WTC11 (cell line): ENCODE measurements at regions not wholly inside any gene's neighbourhood (a gene's known extent, or its start where the extent isn't known, plus 50 kb on each side); places are given as distances from the start of the nearest gene placed in this dataset.

Experiments
- ATAC-seq: fragments of 200-7000 bp; cut with Tn5 transposase; 2 replicates; pipeline ENCODE4 v1.10.0; 2021; ENCODE audit warnings: mild to moderate bottlenecking, moderate library complexity
- CTCF ChIA-PET: fragments of 300-600 bp; sonication (Branson Sonifier 250); formaldehyde crosslinking; loops from one replicate; lab custom pipeline; 2021; ENCODE audit warnings: antibody characterized with exemption; lab: Charles Lee
- POLR2A ChIA-PET: fragments of 350-600 bp; sonication (Branson Sonifier 250); formaldehyde crosslinking; loops from one replicate; lab custom pipeline; 2021; ENCODE audit warnings: antibody characterized with exemption; lab: Charles Lee
- DNase-seq: peaks from one replicate; pipeline ENCODE4 v3.0.0; 2021; ENCODE audit warnings: low spot score
- H3K27ac Mint-ChIP-seq: 2 replicates; pipeline ENCODE4 v1.8.0; 2021; ENCODE audit warnings: mixed read lengths
- H3K27me3 Mint-ChIP-seq: 2 replicates; pipeline ENCODE4 v1.8.0; 2021; ENCODE audit warnings: low read depth, mild to moderate bottlenecking, moderate library complexity, mixed read lengths
- H3K36me3 Mint-ChIP-seq: 2 replicates; pipeline ENCODE4 v1.8.0; 2021; ENCODE audit warnings: mixed read lengths
- H3K4me1 Mint-ChIP-seq: 2 replicates; pipeline ENCODE4 v1.8.0; 2022; ENCODE audit warnings: mixed read lengths
- H3K4me3 Mint-ChIP-seq: 2 replicates; pipeline ENCODE4 v1.8.0; 2021; ENCODE audit warnings: mild to moderate bottlenecking, moderate library complexity, mixed read lengths
- H3K9me3 Mint-ChIP-seq: 2 replicates; pipeline ENCODE4 v1.8.0; 2021; ENCODE audit warnings: mixed read lengths
- CBFB ChIP-seq: sonication (generic); formaldehyde crosslinking; IDR thresholded peaks from 2 replicates; pipeline ENCODE4 v1.8.1; 2022; ENCODE audit warnings: mild to moderate bottlenecking, low read depth, missing genetic modification reagents
- CREM ChIP-seq: sonication (generic); formaldehyde crosslinking; IDR thresholded peaks from 2 replicates; pipeline ENCODE4 v1.8.1; 2022; ENCODE audit warnings: mild to moderate bottlenecking, missing genetic modification reagents, moderate library complexity
- EMX1 ChIP-seq: fragments of 250-450 bp; sonication (Bioruptor Pico); IDR thresholded peaks from 2 replicates; pipeline ENCODE4 v1.8.0; 2021; ENCODE audit warnings: mild to moderate bottlenecking
- GRHL2 ChIP-seq: fragments of 250-450 bp; sonication (Bioruptor Pico); IDR thresholded peaks from 2 replicates; pipeline ENCODE4 v1.8.0; 2022; ENCODE audit warnings: mild to moderate bottlenecking, moderate library complexity; ENCODE audit not compliant: insufficient replicate concordance, severe bottlenecking
- JAZF1 ChIP-seq: fragments of 250-450 bp; sonication (Bioruptor Pico); IDR thresholded peaks from 2 replicates; pipeline ENCODE4 v1.9.0; 2021; ENCODE audit warnings: moderate library complexity, mild to moderate bottlenecking, inconsistent platforms
- KAT7 ChIP-seq: sonication (generic); formaldehyde crosslinking; IDR thresholded peaks from 2 replicates; pipeline ENCODE4 v1.8.1; 2023; ENCODE audit warnings: missing genetic modification reagents, mild to moderate bottlenecking, borderline replicate concordance
- NFATC4 ChIP-seq: fragments of 250-450 bp; sonication (Bioruptor Pico); IDR thresholded peaks from 2 replicates; pipeline ENCODE4 v1.9.0; 2021; ENCODE audit warnings: mild to moderate bottlenecking
- NR1H2 ChIP-seq: sonication (generic); formaldehyde crosslinking; IDR thresholded peaks from 2 replicates; pipeline ENCODE4 v1.9.0; 2021; ENCODE audit warnings: mild to moderate bottlenecking, moderate library complexity, missing genetic modification reagents
- RELA ChIP-seq: sonication (generic); formaldehyde crosslinking; IDR thresholded peaks from 2 replicates; pipeline ENCODE4 v1.8.1; 2022; ENCODE audit warnings: missing genetic modification reagents, mild to moderate bottlenecking, borderline replicate concordance
- RORB ChIP-seq: fragments of 250-450 bp; sonication (Bioruptor Pico); IDR thresholded peaks from 2 replicates; pipeline ENCODE4 v1.9.0; 2021; ENCODE audit warnings: mild to moderate bottlenecking
- SMAD3 ChIP-seq: sonication (generic); formaldehyde crosslinking; IDR thresholded peaks from 2 replicates; pipeline ENCODE4 v1.8.0; 2022; ENCODE audit warnings: missing genetic modification reagents, mild to moderate bottlenecking, borderline replicate concordance
- TEAD1 ChIP-seq: sonication (generic); formaldehyde crosslinking; IDR thresholded peaks from 2 replicates; pipeline ENCODE4 v1.8.0; 2022; ENCODE audit warnings: mild to moderate bottlenecking, missing genetic modification reagents
- TEAD4 ChIP-seq: sonication (generic); formaldehyde crosslinking; IDR thresholded peaks from 2 replicates; pipeline ENCODE4 v1.8.0; 2022; ENCODE audit warnings: mild to moderate bottlenecking, missing genetic modification reagents
- ZBTB21 ChIP-seq: sonication (generic); formaldehyde crosslinking; IDR thresholded peaks from 2 replicates; pipeline ENCODE4 v1.8.1; 2023; ENCODE audit warnings: mild to moderate bottlenecking, missing genetic modification reagents, borderline replicate concordance
- ZNF138 ChIP-seq: sonication (generic); formaldehyde crosslinking; conservative IDR thresholded peaks from 2 replicates; pipeline ENCODE4 v1.8.1; 2022; ENCODE audit warnings: mild to moderate bottlenecking, moderate library complexity, missing genetic modification reagents
- ZNF263 ChIP-seq: sonication (generic); formaldehyde crosslinking; IDR thresholded peaks from 2 replicates; pipeline ENCODE4 v1.8.1; 2022; ENCODE audit warnings: low read depth, mild to moderate bottlenecking, moderate library complexity, missing genetic modification reagents
- ZNF396 ChIP-seq: fragments of 250-450 bp; sonication (Bioruptor Pico); IDR thresholded peaks from 2 replicates; pipeline ENCODE4 v1.8.0; 2021; ENCODE audit warnings: mild to moderate bottlenecking, moderate library complexity, borderline replicate concordance
- TF ChIP-seq, protein P1 (sequence below): sonication (generic); formaldehyde crosslinking; IDR thresholded peaks from 2 replicates; pipeline ENCODE4 v1.8.0; 2022; ENCODE audit warnings: missing genetic modification reagents
- TF ChIP-seq, protein P2 (sequence below): fragments of 200-600 bp; IDR thresholded peaks from 2 replicates; pipeline ENCODE4 v1.8.0; 2022; ENCODE audit warnings: antibody characterized with exemption
- TF ChIP-seq, protein P3 (sequence below): sonication (generic); formaldehyde crosslinking; IDR thresholded peaks from 2 replicates; pipeline ENCODE4 v1.8.1; 2022; ENCODE audit warnings: low read depth, missing genetic modification reagents, borderline replicate concordance
- TF ChIP-seq, protein P4 (sequence below): sonication (generic); formaldehyde crosslinking; IDR thresholded peaks from 2 replicates; pipeline ENCODE4 v1.8.1; 2022; ENCODE audit warnings: mild to moderate bottlenecking, missing genetic modification reagents, moderate library complexity, borderline replicate concordance
- TF ChIP-seq, protein P5 (sequence below): fragments of 250-450 bp; sonication (Bioruptor Pico); IDR thresholded peaks from 2 replicates; pipeline ENCODE4 v1.9.0; 2021; ENCODE audit warnings: mild to moderate bottlenecking
- TF ChIP-seq, protein P6 (sequence below): fragments of 250-450 bp; sonication (Bioruptor Pico); IDR thresholded peaks from 2 replicates; pipeline ENCODE4 v1.8.0; 2021; ENCODE audit warnings: mild to moderate bottlenecking

DNA sequence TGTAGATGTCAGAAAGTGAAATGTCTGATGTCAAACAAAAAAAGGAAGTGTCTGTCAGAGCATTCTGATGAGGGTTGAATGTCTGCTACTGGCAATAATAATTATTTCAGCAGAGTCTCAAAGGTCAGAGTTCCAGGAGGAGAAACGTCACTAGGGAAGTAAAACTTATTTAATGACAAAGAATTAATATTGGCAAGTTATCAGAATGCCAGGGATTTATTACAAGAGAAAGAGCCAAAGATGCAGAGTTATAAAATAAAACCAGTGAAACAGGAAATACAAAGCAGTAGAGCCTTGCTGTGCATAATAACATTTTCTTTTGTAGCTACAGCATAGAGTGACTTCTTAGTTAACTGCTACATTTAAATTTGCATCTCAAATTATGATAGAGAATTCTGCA lies 504.0 kb upstream of the LRRC4C start:
- Mint-ChIP-seq H3K9me3 (peaks cover 13% of the 10 kb centered on the region), H3K27me3 (no peaks in the 10 kb centered on the region), H3K4me3 (no peak overlapping the region), H3K27ac (no peak overlapping the region), H3K36me3 (no peaks in the 10 kb centered on the region), H3K4me1 (no peaks in the 10 kb centered on the region)
- no peak for DNase-seq
- TF ChIP-seq CREM (no peak), NFATC4 (no peak), ZNF263 (CRISPR knock-in tag) (no peak), ZNF138 (CRISPR knock-in tag) (no peak), ZNF396 (CRISPR knock-in tag) (no peak), JAZF1 (no peak), SMAD3 (CRISPR knock-in tag) (no peak), RORB (CRISPR knock-in tag) (no peak)
- POLR2A ChIA-PET: no interaction called here
- no peak for ATAC-seq
- CTCF ChIA-PET: no interaction called here

DNA sequence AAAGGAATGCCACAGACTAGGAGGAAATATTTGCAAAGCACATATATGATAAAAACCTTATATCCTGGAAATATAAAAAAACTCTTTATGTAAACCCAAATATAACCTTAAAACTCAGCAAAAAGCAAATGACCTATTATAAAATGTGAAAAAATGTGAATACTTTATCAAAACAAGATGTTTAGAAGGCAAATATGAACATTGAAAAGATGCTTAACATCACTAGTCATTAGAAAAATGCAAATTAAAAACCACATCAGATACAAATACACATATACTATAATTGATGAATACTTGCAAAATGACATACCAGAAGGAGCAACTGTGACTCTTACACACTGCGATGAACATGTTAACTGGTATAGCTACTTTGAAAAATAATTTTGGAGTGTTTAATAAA lies 511.2 kb upstream of the LRRC4C start:
- CTCF ChIA-PET: no interaction called here
- POLR2A ChIA-PET: no interaction called here
- Mint-ChIP-seq H3K9me3 (peaks cover 18% of the 10 kb centered on the region), H3K4me3 (no peak overlapping the region), H3K4me1 (0 out of 2 replicates have a peak, but pooled peaks cover 3% of the 10 kb centered on the region), H3K36me3 (no peaks in the 10 kb centered on the region), H3K27ac (no peak overlapping the region), H3K27me3 (no peaks in the 10 kb centered on the region)
- DNase-seq (no peak), ATAC-seq (no peak)
- TF ChIP-seq, protein P1, sequence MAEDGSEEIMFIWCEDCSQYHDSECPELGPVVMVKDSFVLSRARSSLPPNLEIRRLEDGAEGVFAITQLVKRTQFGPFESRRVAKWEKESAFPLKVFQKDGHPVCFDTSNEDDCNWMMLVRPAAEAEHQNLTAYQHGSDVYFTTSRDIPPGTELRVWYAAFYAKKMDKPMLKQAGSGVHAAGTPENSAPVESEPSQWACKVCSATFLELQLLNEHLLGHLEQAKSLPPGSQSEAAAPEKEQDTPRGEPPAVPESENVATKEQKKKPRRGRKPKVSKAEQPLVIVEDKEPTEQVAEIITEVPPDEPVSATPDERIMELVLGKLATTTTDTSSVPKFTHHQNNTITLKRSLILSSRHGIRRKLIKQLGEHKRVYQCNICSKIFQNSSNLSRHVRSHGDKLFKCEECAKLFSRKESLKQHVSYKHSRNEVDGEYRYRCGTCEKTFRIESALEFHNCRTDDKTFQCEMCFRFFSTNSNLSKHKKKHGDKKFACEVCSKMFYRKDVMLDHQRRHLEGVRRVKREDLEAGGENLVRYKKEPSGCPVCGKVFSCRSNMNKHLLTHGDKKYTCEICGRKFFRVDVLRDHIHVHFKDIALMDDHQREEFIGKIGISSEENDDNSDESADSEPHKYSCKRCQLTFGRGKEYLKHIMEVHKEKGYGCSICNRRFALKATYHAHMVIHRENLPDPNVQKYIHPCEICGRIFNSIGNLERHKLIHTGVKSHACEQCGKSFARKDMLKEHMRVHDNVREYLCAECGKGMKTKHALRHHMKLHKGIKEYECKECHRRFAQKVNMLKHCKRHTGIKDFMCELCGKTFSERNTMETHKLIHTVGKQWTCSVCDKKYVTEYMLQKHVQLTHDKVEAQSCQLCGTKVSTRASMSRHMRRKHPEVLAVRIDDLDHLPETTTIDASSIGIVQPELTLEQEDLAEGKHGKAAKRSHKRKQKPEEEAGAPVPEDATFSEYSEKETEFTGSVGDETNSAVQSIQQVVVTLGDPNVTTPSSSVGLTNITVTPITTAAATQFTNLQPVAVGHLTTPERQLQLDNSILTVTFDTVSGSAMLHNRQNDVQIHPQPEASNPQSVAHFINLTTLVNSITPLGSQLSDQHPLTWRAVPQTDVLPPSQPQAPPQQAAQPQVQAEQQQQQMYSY (CRISPR knock-in tag): no peak
- TF ChIP-seq, protein P2, sequence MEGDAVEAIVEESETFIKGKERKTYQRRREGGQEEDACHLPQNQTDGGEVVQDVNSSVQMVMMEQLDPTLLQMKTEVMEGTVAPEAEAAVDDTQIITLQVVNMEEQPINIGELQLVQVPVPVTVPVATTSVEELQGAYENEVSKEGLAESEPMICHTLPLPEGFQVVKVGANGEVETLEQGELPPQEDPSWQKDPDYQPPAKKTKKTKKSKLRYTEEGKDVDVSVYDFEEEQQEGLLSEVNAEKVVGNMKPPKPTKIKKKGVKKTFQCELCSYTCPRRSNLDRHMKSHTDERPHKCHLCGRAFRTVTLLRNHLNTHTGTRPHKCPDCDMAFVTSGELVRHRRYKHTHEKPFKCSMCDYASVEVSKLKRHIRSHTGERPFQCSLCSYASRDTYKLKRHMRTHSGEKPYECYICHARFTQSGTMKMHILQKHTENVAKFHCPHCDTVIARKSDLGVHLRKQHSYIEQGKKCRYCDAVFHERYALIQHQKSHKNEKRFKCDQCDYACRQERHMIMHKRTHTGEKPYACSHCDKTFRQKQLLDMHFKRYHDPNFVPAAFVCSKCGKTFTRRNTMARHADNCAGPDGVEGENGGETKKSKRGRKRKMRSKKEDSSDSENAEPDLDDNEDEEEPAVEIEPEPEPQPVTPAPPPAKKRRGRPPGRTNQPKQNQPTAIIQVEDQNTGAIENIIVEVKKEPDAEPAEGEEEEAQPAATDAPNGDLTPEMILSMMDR: no peak
- TF ChIP-seq, protein P3, sequence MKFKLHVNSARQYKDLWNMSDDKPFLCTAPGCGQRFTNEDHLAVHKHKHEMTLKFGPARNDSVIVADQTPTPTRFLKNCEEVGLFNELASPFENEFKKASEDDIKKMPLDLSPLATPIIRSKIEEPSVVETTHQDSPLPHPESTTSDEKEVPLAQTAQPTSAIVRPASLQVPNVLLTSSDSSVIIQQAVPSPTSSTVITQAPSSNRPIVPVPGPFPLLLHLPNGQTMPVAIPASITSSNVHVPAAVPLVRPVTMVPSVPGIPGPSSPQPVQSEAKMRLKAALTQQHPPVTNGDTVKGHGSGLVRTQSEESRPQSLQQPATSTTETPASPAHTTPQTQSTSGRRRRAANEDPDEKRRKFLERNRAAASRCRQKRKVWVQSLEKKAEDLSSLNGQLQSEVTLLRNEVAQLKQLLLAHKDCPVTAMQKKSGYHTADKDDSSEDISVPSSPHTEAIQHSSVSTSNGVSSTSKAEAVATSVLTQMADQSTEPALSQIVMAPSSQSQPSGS: no peak
- TF ChIP-seq, protein P4, sequence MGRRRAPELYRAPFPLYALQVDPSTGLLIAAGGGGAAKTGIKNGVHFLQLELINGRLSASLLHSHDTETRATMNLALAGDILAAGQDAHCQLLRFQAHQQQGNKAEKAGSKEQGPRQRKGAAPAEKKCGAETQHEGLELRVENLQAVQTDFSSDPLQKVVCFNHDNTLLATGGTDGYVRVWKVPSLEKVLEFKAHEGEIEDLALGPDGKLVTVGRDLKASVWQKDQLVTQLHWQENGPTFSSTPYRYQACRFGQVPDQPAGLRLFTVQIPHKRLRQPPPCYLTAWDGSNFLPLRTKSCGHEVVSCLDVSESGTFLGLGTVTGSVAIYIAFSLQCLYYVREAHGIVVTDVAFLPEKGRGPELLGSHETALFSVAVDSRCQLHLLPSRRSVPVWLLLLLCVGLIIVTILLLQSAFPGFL: no peak
- TF ChIP-seq NR1H2 (CRISPR knock-in tag) (no peak), GRHL2 (CRISPR knock-in tag) (no peak), RELA (CRISPR knock-in tag) (no peak), CBFB (CRISPR knock-in tag) (no peak), TEAD1 (CRISPR knock-in tag) (no peak), KAT7 (CRISPR knock-in tag) (no peak), TEAD4 (no peak), EMX1 (CRISPR knock-in tag) (no peak), ZBTB21 (no peak)
- TF ChIP-seq, protein P5, sequence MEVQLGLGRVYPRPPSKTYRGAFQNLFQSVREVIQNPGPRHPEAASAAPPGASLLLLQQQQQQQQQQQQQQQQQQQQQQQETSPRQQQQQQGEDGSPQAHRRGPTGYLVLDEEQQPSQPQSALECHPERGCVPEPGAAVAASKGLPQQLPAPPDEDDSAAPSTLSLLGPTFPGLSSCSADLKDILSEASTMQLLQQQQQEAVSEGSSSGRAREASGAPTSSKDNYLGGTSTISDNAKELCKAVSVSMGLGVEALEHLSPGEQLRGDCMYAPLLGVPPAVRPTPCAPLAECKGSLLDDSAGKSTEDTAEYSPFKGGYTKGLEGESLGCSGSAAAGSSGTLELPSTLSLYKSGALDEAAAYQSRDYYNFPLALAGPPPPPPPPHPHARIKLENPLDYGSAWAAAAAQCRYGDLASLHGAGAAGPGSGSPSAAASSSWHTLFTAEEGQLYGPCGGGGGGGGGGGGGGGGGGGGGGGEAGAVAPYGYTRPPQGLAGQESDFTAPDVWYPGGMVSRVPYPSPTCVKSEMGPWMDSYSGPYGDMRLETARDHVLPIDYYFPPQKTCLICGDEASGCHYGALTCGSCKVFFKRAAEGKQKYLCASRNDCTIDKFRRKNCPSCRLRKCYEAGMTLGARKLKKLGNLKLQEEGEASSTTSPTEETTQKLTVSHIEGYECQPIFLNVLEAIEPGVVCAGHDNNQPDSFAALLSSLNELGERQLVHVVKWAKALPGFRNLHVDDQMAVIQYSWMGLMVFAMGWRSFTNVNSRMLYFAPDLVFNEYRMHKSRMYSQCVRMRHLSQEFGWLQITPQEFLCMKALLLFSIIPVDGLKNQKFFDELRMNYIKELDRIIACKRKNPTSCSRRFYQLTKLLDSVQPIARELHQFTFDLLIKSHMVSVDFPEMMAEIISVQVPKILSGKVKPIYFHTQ: no peak
- TF ChIP-seq, protein P6, sequence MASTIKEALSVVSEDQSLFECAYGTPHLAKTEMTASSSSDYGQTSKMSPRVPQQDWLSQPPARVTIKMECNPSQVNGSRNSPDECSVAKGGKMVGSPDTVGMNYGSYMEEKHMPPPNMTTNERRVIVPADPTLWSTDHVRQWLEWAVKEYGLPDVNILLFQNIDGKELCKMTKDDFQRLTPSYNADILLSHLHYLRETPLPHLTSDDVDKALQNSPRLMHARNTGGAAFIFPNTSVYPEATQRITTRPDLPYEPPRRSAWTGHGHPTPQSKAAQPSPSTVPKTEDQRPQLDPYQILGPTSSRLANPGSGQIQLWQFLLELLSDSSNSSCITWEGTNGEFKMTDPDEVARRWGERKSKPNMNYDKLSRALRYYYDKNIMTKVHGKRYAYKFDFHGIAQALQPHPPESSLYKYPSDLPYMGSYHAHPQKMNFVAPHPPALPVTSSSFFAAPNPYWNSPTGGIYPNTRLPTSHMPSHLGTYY (CRISPR knock-in tag): no peak
